IMR-90 (cell line): ENCODE measurements at regions not wholly inside any gene's neighbourhood (a gene's known extent, or its start where the extent isn't known, plus 50 kb on each side); places are given as distances from the start of the nearest gene placed in this dataset.

Source experiments
- ATAC-seq: fragments of 200-7000 bp; cut with Tn5 transposase; 2 replicates; pipeline ENCODE4 v1.9.1; 2020; ENCODE audit warnings: low read depth, mild to moderate bottlenecking, moderate library complexity
- BruUV-seq: library from RNA; stranded (reverse); fragments of 400-500 nt; replicated peaks from 2 replicates; lab custom pipeline; 2021; lab: Mats Ljungman, UMichigan
- CTCF ChIA-PET: fragments of 300-600 bp; formaldehyde crosslinking; extraction: SDS; loops from one replicate; lab custom pipeline; 2021; ENCODE audit warnings: antibody characterized with exemption; lab: Yijun Ruan, JAX
- POLR2A ChIA-PET: fragments of 300-600 bp; sonication (Branson Sonifier 250); formaldehyde crosslinking; loops from one replicate; lab custom pipeline; 2022; ENCODE audit warnings: antibody characterized with exemption; ENCODE audit not compliant: unreplicated experiment; lab: Charles Lee
- DNase-seq: peaks from one replicate; pipeline ENCODE4 v3.0.0; 2013
- H2AFZ ChIP-seq: replicated peaks from 2 replicates; pipeline ENCODE3; 2013; ENCODE audit warnings: low read length, mild to moderate bottlenecking; ENCODE audit not compliant: poor library complexity
- H2AK5ac ChIP-seq: 2 replicates; pipeline ENCODE4 v1.6.1; 2013; ENCODE audit warnings: low read depth, low read length, inconsistent platforms
- H2AK9ac ChIP-seq: replicated peaks from 2 replicates; pipeline ENCODE3; 2013; ENCODE audit warnings: mild to moderate bottlenecking, low read depth, low read length, moderate library complexity; ENCODE audit not compliant: poor library complexity
- H2BK120ac ChIP-seq: 2 replicates; pipeline ENCODE4 v1.6.1; 2013; ENCODE audit warnings: low read depth, low read length, inconsistent platforms
- H2BK15ac ChIP-seq: 3 replicates; pipeline ENCODE4 v1.6.1; 2013; ENCODE audit warnings: low read depth, low read length, inconsistent platforms
- H2BK20ac ChIP-seq: 2 replicates; pipeline ENCODE4 v1.6.1; 2013; ENCODE audit warnings: low read depth, mild to moderate bottlenecking, inconsistent platforms, low read length, moderate library complexity
- H2BK5ac ChIP-seq: 2 replicates; pipeline ENCODE4 v1.6.1; 2013; ENCODE audit warnings: mild to moderate bottlenecking, low read depth, low read length, inconsistent platforms; ENCODE audit not compliant: poor library complexity, severe bottlenecking
- H3K14ac ChIP-seq: replicated peaks from 2 replicates; pipeline ENCODE4 v1.6.1; 2013; ENCODE audit warnings: low read depth, low read length, inconsistent platforms
- H3K18ac ChIP-seq: 2 replicates; pipeline ENCODE4 v1.6.1; 2013; ENCODE audit warnings: low read depth, low read length, control low read depth
- H3K23ac ChIP-seq: 2 replicates; pipeline ENCODE4 v1.6.1; 2013; ENCODE audit warnings: low read depth, low read length, inconsistent platforms
- H3K27ac ChIP-seq: 2 replicates; pipeline ENCODE4 v1.5.1; 2013; ENCODE audit warnings: mild to moderate bottlenecking, control low read depth, low read length; ENCODE audit not compliant: insufficient read depth
- H3K27me3 ChIP-seq: 2 replicates; pipeline ENCODE4 v1.6.1; 2013; ENCODE audit warnings: low read length; ENCODE audit not compliant: control insufficient read depth, insufficient read depth
- H3K36me3 ChIP-seq: 2 replicates; pipeline ENCODE4 v1.6.1; 2013; ENCODE audit warnings: low read length, mixed read lengths; ENCODE audit not compliant: control insufficient read depth, insufficient read depth
- H3K4ac ChIP-seq: 2 replicates; pipeline ENCODE4 v1.6.1; 2013; ENCODE audit warnings: low read depth, low read length, inconsistent platforms
- H3K4me1 ChIP-seq: 2 replicates; pipeline ENCODE4 v1.6.1; 2013; ENCODE audit warnings: low read length, mixed read lengths; ENCODE audit not compliant: control insufficient read depth, insufficient read depth
- H3K4me2 ChIP-seq: 2 replicates; pipeline ENCODE4 v1.6.1; 2013; ENCODE audit warnings: low read depth, mild to moderate bottlenecking, control low read depth, low read length, moderate library complexity
- H3K4me3 ChIP-seq: 2 replicates; pipeline ENCODE4 v1.5.1; 2013; ENCODE audit warnings: low read depth, mild to moderate bottlenecking, control low read depth, low read length, moderate library complexity; ENCODE audit not compliant: insufficient read depth
- H3K56ac ChIP-seq: 2 replicates; pipeline ENCODE4 v1.6.1; 2013; ENCODE audit warnings: low read length, inconsistent platforms; ENCODE audit not compliant: insufficient read depth; ENCODE audit errors: extremely low read depth
- H3K79me1 ChIP-seq, 2 experiments: 2 replicates each; pipeline ENCODE4 v1.6.1; 2013; ENCODE audit warnings: low read length in 2 of 2, inconsistent platforms in 1 of 2, low read depth in 1 of 2
- H3K9ac ChIP-seq: 2 replicates; pipeline ENCODE4 v1.6.1; 2013; ENCODE audit warnings: low read depth, low read length, control low read depth
- H3K9me1 ChIP-seq: 2 replicates; pipeline ENCODE4 v1.6.1; 2013; ENCODE audit warnings: low read length, inconsistent platforms; ENCODE audit not compliant: insufficient read depth
- H3K9me3 ChIP-seq: 2 replicates; pipeline ENCODE4 v1.6.1; 2013; ENCODE audit warnings: low read length; ENCODE audit not compliant: control insufficient read depth, insufficient read depth
- H4K20me1 ChIP-seq: 2 replicates; pipeline ENCODE4 v1.6.1; 2013; ENCODE audit warnings: low read length, inconsistent platforms; ENCODE audit not compliant: insufficient read depth
- H4K5ac ChIP-seq: 2 replicates; pipeline ENCODE4 v1.6.1; 2013; ENCODE audit warnings: mild to moderate bottlenecking, low read depth, low read length, control low read depth
- H4K8ac ChIP-seq, 2 experiments: 2 replicates each; pipeline ENCODE4 v1.6.1; 2013; ENCODE audit warnings: low read depth in 2 of 2, low read length in 2 of 2, control low read depth in 1 of 2, inconsistent platforms in 1 of 2
- H4K91ac ChIP-seq: 2 replicates; pipeline ENCODE4 v1.6.1; 2013; ENCODE audit warnings: low read depth, low read length, inconsistent platforms; ENCODE audit not compliant: insufficient read depth
- CTCF ChIP-seq: conservative IDR thresholded peaks from 2 replicates; pipeline ENCODE4 v1.5.1; 2012; ENCODE audit warnings: mild to moderate bottlenecking, low read depth, low read length, improper control_type of control experiment
- WGBS, 2 experiments: methylation state at CpG; one replicate each; pipeline versions ENCODE4 v1.1.5 to v1.1.7; 2013; ENCODE audit warnings: missing lambda C conversion rate in 2 of 2; ENCODE audit not compliant: insufficient read length in 1 of 2; ENCODE audit errors: extremely low coverage in 2 of 2; 5-methylcytosine and 5-hydroxymethylcytosine counted together
- dilution Hi-C: fragments of 300-500 bp; cut with HindIII; formaldehyde crosslinking; loops from one replicate; pipeline ENCODE4 v1.14.3; 2018; ENCODE audit warnings: low sequenced_read_pairs; ENCODE audit not compliant: unreplicated experiment
- in situ Hi-C: fragments of 300-500 bp; cut with MboI; formaldehyde crosslinking; loops from 3 replicates; pipeline ENCODE4 v1.14.3; 2019; ENCODE audit warnings: low sequenced_read_pairs, inconsistent platforms, mixed read lengths
- intact Hi-C: fragments of 100-400 bp; cut with micrococcal nuclease; formaldehyde crosslinking; loops from 2 replicates; pipeline ENCODE4 v1.10.0; 2022

GRCh38 chr9:1712861-1713450, 302.2 kb upstream of the SMARCA2 start:
- Histone ChIP-seq H3K4me1 (no peaks in the 10 kb centered on the region), H3K36me3 (no peaks in the 10 kb centered on the region), H3K4ac (no peak overlapping the region), H2BK120ac (no peak overlapping the region), H3K27ac (no peak overlapping the region), H4K8ac (no peak overlapping the region), H3K4me3 (no peak overlapping the region), H2BK15ac (no peak overlapping the region), H2AFZ (no peak overlapping the region), H3K9ac (no peak overlapping the region), H3K4me2 (no peak overlapping the region), H4K91ac (no peak overlapping the region), H2AK9ac (no peak overlapping the region), H3K56ac (no peak overlapping the region), H2AK5ac (no peak overlapping the region), H3K9me3 (peaks cover 15% of the 10 kb centered on the region), H3K23ac (no peak overlapping the region), H3K79me1 (no peaks in the 10 kb centered on the region), H2BK20ac (no peak overlapping the region), H4K5ac (no peak overlapping the region), H2BK5ac (no peak overlapping the region), H4K20me1 (no peaks in the 10 kb centered on the region), H3K14ac (no peak overlapping the region), H3K18ac (no peak overlapping the region), H3K9me1 (no peaks in the 10 kb centered on the region), H3K27me3 (no peaks in the 10 kb centered on the region)
- dilution Hi-C loops: no loop called here
- ChIA-PET POLR2A (no interaction called here), CTCF (no interaction called here)
- intact Hi-C loops: no loop called here
- DNase-seq: no peak
- WGBS, 2 experiments: no CpG with 5 or more reads among the region's 6 CpGs
- no TSS peak for BruUV-seq
- in situ Hi-C loops: no loop called here
- ATAC-seq: no peak
- TF ChIP-seq CTCF: no peak
